Transverse colon (tissue), 4 donors: ENCODE measurements at regions not wholly inside any gene's neighbourhood (a gene's known extent, or its start where the extent isn't known, plus 50 kb on each side); places are given as distances from the start of the nearest gene placed in this dataset.

Experiments used
- DNase-seq: peaks from one replicate; pipeline ENCODE4 v3.0.0-alpha.2; 2019
- H3K27ac ChIP-seq, 4 donors: fragments of 200-600 bp; sonication (generic); 2 replicates each; pipeline ENCODE4 v1.5.1; 2016 to 2018; ENCODE audit warnings: inconsistent platforms in 4 of 4
- H3K27me3 ChIP-seq: fragments of 200-600 bp; sonication (generic); 2 replicates; pipeline ENCODE4 v1.5.1; 2017; ENCODE audit warnings: inconsistent platforms
- H3K36me3 ChIP-seq, 4 donors: fragments of 200-600 bp; sonication (generic); 2 replicates each; pipeline ENCODE4 v1.5.1; 2017 to 2019; ENCODE audit warnings: inconsistent platforms in 4 of 4
- H3K4me1 ChIP-seq, 4 donors: fragments of 200-600 bp; sonication (generic); 2 replicates each; pipeline ENCODE4 v1.5.1; 2017 to 2020; ENCODE audit warnings: inconsistent platforms in 4 of 4
- H3K4me3 ChIP-seq, 4 donors: fragments of 200-600 bp; sonication (generic); 1 replicate in 1 of 4; 2 replicates in 3 of 4; pipeline versions ENCODE4 v1.5.1 to v1.6.1; 2017 to 2019; ENCODE audit warnings: inconsistent platforms in 4 of 4
- H3K9me3 ChIP-seq, 2 donors: fragments of 200-600 bp; sonication (generic); 2 replicates each; pipeline ENCODE4 v1.5.1; 2017 to 2019; ENCODE audit warnings: inconsistent platforms in 2 of 2
- CTCF ChIP-seq, 5 experiments: fragments of 200-600 bp in 3 of 5; fragments of 450-650 bp in 2 of 5; sonication (generic) in 3 of 5; IDR thresholded peaks; 1 replicate in 2 of 5; 2 replicates in 3 of 5; pipeline ENCODE4 v1.5.1; 2016 to 2017; ENCODE audit warnings: antibody characterized with exemption in 5 of 5, inconsistent platforms in 3 of 5, mild to moderate bottlenecking in 2 of 5, moderate library complexity in 1 of 5
- EP300 ChIP-seq: sonication (generic); formaldehyde crosslinking; IDR thresholded peaks from one replicate; pipeline ENCODE4 v1.6.1; 2017; ENCODE audit warnings: antibody characterized with exemption, low read depth
- POLR2A ChIP-seq: fragments of 450-650 bp; IDR thresholded peaks from one replicate; pipeline ENCODE4 v1.6.1; 2016; ENCODE audit warnings: antibody characterized with exemption, mild to moderate bottlenecking, moderate library complexity
- POLR2AphosphoS5 ChIP-seq, 3 donors: sonication (generic); formaldehyde crosslinking; IDR thresholded peaks; one replicate each; pipeline ENCODE4 v1.6.1; 2016; ENCODE audit warnings: antibody characterized with exemption in 3 of 3
- WGBS, 2 donors: methylation state at CpG; one replicate each; pipeline ENCODE4 v1.1.5; 2018; ENCODE audit warnings: low coverage in 1 of 2; 5-methylcytosine and 5-hydroxymethylcytosine counted together
- in situ Hi-C, 4 donors: fragments of 200-750 bp; cut with MboI; loops; one replicate each; pipeline versions ENCODE4 v1.15.0 to v1.15.1; 2017; ENCODE audit warnings: low sequenced_read_pairs in 3 of 4, low pct_ligation_motif_present in 1 of 4, low pct_unique_long_range_greater_than_20kb in 1 of 4
- intact Hi-C: fragments of 100-400 bp; cut with DNase I; formaldehyde crosslinking; loops from one replicate; pipeline ENCODE4 v1.15.1; 2023; ENCODE audit warnings: low total_unique reads

DNA sequence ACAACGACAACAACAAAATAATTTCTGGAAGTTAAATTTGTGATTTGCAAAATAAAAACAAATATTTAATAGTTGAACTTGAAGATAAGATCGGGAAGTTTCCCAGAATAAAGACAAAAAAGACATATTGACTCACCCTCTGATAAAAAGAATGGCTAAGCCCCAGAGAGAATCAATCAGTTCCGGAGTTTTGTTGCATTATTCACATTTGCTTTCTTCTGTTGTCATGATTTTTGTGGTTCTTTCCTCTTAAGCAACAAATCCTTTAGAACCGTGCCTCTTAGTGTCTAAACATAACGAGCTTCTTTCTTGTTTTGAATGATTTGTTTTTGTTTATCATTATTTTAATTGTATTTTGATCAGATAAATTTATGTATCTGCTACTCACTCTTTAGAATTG is 134.9 kb upstream of the ADRA1D start:
- no peak overlapping the region for H3K4me3 ChIP-seq
- no peak for DNase-seq
- H3K27me3 ChIP-seq: no peaks in the 10 kb centered on the region
- H3K36me3 ChIP-seq: no peaks in the 10 kb centered on the region
- H3K27ac ChIP-seq: no peak overlapping the region
- intact Hi-C loops: no loop called here
- H3K9me3 ChIP-seq: no peaks in the 10 kb centered on the region
- in situ Hi-C loops: no loop called here
- H3K4me1 ChIP-seq: no peaks in the 10 kb centered on the region
- WGBS, 2 donors: 58 to 66% methylated on average over 5 of the region's 5 CpGs
- TF ChIP-seq POLR2A (no peak), POLR2AphosphoS5 (IDR thresholded peaks at IDR 0.05) (no peak), EP300 (no peak), CTCF (IDR thresholded peaks at IDR 0.05) (no peak)

GRCh38 chr20:4375881-4376280 is 126.8 kb upstream of the ADRA1D start:
- intact Hi-C loops (no loop called here), in situ Hi-C loops (no loop called here)
- TF ChIP-seq CTCF (IDR thresholded peaks at IDR 0.05) (no peak), POLR2AphosphoS5 (IDR thresholded peaks at IDR 0.05) (no peak), EP300 (no peak), POLR2A (no peak)
- no peak for DNase-seq
- 41 to 47% methylated on average over 4 of the region's 4 CpGs for WGBS, 2 donors
- H3K9me3 ChIP-seq: no peaks in the 10 kb centered on the region
- no peaks in the 10 kb centered on the region for H3K4me1 ChIP-seq
- no peaks in the 10 kb centered on the region for H3K36me3 ChIP-seq
- no peak overlapping the region for H3K27ac ChIP-seq
- no peaks in the 10 kb centered on the region for H3K27me3 ChIP-seq
- no peak overlapping the region for H3K4me3 ChIP-seq

- DNase-seq: no peak
- intact Hi-C loops (no loop called here), in situ Hi-C loops (no loop called here)
- no peak overlapping the region for H3K27ac ChIP-seq
- H3K4me3 ChIP-seq: no peak overlapping the region
- no peaks in the 10 kb centered on the region for H3K9me3 ChIP-seq
- H3K4me1 ChIP-seq: no peaks in the 10 kb centered on the region
- H3K36me3 ChIP-seq: no peaks in the 10 kb centered on the region
- no peaks in the 10 kb centered on the region for H3K27me3 ChIP-seq
- no peak for TF ChIP-seq EP300
- no peak for TF ChIP-seq POLR2A
- TF ChIP-seq CTCF (IDR thresholded peaks at IDR 0.05): no peak
- TF ChIP-seq POLR2AphosphoS5 (IDR thresholded peaks at IDR 0.05): no peak
- 83 to 91% methylated on average over 1 of the region's 1 CpG for WGBS, 2 donors
Measured at GRCh38 chr20:4373454-4373853, 124.4 kb upstream of the ADRA1D start.

GRCh38 chr20:4371623-4372251 is 122.7 kb upstream of the ADRA1D start:
- 42 to 65% methylated on average over 2 of the region's 2 CpGs for WGBS, 2 donors
- Histone ChIP-seq H3K36me3 (no peaks in the 10 kb centered on the region), H3K4me3 (no peak overlapping the region), H3K27ac (no peak overlapping the region), H3K9me3 (no peaks in the 10 kb centered on the region), H3K27me3 (no peaks in the 10 kb centered on the region), H3K4me1 (no peaks in the 10 kb centered on the region)
- DNase-seq: no peak
- in situ Hi-C loops (no loop called here), intact Hi-C loops (no loop called here)
- TF ChIP-seq CTCF (IDR thresholded peaks at IDR 0.05) (no peak), EP300 (no peak), POLR2A (no peak), POLR2AphosphoS5 (IDR thresholded peaks at IDR 0.05) (no peak)
